GM12874 (cell line): ENCODE measurements at regions not wholly inside any gene's neighbourhood (a gene's known extent, or its start where the extent isn't known, plus 50 kb on each side); places are given as distances from the start of the nearest gene placed in this dataset.

Experiments
- TF ChIP-seq, protein P1 (sequence below): IDR thresholded peaks from 2 replicates; pipeline ENCODE4 v1.5.1; 2011; ENCODE audit warnings: low read depth, mild to moderate bottlenecking, control low read depth, low read length, moderate library complexity; ENCODE audit not compliant: insufficient read depth

DNA sequence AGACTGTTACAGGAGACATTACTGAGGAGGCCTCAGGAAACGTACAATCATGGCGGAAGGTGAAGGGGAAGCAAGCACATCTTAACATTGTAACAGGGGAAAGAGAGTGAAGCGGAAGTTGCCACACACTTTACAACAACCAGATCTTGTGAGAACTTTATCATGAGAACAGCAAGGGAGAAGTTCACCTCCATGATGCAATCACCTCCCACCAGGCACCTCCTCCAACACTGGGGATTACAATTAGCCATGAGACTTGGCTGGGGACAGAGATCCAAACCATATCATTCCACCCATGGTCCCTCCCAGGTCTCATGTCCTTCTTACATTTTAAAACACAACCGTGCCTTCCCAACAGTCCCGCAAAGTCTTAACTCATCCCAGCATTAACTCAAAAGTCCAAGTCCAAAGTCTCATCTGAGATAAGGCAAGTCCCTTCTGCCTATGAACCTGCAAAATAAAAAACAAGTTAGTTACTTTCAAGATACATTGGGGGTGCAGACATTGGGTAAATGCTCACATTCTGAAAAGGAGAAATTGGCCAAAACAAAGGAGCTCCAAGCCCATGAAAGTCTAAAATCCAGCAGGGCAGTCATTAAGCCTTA, 138.3 kb downstream of the TMEM161B start:
- TF ChIP-seq, protein P1, sequence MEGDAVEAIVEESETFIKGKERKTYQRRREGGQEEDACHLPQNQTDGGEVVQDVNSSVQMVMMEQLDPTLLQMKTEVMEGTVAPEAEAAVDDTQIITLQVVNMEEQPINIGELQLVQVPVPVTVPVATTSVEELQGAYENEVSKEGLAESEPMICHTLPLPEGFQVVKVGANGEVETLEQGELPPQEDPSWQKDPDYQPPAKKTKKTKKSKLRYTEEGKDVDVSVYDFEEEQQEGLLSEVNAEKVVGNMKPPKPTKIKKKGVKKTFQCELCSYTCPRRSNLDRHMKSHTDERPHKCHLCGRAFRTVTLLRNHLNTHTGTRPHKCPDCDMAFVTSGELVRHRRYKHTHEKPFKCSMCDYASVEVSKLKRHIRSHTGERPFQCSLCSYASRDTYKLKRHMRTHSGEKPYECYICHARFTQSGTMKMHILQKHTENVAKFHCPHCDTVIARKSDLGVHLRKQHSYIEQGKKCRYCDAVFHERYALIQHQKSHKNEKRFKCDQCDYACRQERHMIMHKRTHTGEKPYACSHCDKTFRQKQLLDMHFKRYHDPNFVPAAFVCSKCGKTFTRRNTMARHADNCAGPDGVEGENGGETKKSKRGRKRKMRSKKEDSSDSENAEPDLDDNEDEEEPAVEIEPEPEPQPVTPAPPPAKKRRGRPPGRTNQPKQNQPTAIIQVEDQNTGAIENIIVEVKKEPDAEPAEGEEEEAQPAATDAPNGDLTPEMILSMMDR = no peak

DNA sequence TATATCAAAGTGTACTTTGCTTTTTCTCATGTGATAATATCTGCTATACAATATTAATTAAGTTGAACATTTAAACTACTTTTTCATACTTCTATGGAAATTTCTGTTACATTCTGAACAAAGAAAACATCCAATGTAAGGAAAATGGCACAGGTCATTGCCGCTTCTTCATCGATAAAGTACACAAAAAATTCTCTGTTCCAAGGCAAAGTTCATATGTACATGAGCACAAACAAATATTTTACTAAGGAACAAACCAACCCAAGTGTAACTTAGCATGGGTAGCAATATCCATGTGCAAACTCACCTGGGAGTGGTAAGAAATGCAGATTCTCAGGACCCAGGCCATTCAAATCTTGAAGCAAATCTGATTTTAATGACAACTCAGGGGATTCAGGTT, 139.8 kb downstream of the TMEM161B start:
- TF ChIP-seq, protein P1 = no peak

DNA sequence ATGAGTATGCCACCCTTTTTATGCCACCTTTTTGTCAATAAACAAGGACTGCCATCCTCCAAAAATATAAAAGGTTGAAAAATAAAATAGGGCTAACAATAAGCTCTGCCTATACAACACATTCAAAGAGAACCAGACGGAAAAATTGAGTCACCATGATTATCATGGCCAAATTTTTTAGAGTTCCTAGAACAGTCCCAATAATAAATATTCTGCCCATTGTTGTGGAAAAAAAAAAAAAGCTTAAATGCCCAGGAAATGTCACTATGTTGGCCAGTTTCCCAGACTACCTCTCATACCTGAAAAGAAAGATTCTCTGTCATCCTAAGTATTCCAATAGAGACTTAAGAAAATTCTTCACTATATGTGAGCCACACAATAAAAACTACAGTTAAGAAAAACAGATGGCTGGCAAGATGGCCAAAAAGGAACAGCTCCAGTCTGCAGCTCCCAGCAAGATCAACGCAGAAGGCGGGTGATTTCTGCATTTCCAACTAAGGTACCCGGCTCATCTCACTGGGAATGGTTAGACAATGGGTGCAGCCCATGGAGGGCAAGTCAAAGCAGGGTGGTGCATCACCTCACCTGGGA, 149.0 kb downstream of the TMEM161B start:
- TF ChIP-seq, protein P1 = no peak

DNA sequence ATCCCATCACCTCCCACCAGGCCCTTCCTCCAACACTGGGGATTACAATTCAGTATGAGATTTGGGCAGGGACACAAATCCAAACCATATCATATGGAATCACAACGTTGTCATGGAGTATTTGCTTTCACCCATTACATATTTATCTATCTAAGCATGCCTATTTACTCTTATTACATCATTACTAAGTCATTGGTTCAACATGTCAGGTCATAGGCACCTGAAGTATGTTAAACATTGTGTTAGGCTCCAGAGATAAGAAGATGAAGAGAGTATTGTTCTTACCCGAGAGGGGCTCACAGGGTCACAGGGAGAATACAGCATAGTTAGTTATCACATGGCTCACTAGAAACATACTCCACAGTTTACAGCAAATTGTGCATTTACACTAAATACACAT, 150.5 kb downstream of the TMEM161B start:
- TF ChIP-seq, protein P1 = no peak

DNA sequence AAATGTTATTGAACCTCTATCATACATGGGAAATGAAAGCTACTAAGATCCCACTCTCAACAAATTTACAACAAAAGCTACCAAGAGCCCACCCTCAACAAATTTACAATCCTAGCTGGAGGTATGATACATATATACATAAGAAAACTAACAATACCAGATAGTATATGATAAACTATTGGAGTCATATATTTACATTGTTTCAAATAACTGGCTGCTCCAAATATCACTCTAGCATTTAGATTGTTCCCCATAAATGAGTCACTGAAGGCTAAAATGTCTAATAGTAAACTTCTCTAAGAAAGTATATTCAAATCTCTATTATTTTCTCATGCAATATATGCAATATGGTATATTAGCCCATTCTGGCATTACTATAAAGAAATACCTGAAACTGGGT, 151.1 kb downstream of the TMEM161B start:
- TF ChIP-seq, protein P1 = no peak

DNA sequence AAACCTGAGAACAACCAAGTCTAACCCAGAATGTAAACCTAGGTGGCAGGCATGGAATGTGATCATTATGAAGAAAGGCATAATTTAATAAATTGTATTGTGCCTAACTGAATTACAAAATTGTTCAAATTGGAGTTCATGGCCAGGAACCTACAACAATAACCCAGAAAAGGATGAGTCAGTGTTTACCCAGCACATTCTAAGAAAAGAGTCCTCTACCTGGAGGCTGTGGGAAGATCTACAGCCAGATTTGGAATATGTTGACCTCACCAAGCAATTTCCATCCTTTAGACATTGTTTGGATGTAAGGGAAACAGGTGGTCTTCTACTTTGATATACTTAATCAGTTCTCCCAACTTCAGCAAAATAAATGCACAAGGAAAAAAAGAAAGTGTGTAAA, 152.2 kb downstream of the TMEM161B start:
- TF ChIP-seq, protein P1 = no peak

DNA sequence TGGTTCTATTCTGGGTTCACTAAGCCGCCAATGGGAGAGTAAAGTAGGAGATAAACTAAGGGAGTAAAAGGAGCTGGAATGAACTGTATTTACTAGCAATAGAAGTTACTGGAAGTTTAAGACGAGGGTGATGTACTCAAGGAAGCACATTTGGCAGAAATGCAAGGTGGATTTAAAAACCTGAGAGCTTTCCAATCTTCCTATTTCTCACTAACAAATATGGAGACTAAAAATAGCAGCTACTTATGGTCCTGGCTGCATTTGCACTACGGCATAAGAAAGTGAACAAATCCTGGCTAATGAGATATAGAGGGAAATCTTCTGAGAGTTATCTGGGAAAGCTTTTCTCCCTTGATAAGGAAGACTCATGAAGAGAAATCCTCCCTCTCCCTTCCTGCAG, 153.4 kb downstream of the TMEM161B start:
- TF ChIP-seq, protein P1 = no peak
